ENCODE measurements at regions not wholly inside any gene's neighbourhood (a gene's known extent, or its start where the extent isn't known, plus 50 kb on each side); places are given as distances from the start of the nearest gene placed in this dataset.

- DNase-seq (ENCODE audit: low read depth), result no peak
Measured at GRCh38 chr13:30845297-30846214, 60.5 kb upstream of the MEDAG start.

GRCh38 chr13:30846311-30846710 is 59.8 kb upstream of the MEDAG start:
- DNase-seq (ENCODE audit: low read depth), result no peak

GRCh38 chr13:30846866-30847265 is 59.2 kb upstream of the MEDAG start:
- no peak for DNase-seq (ENCODE audit: low read depth)

- no peak for DNase-seq (ENCODE audit: low read depth)
Measured at GRCh38 chr13:30847650-30848307, 58.3 kb upstream of the MEDAG start.

- DNase-seq (ENCODE audit: low read depth), result no peak
Measured at GRCh38 chr13:30848332-30849027, 57.6 kb upstream of the MEDAG start.

- no peak for DNase-seq (ENCODE audit: low read depth)
Measured at GRCh38 chr13:30849611-30850010, 56.5 kb upstream of the MEDAG start.

GRCh38 chr13:30850204-30850866 is 55.7 kb upstream of the MEDAG start:
- DNase-seq (ENCODE audit: low read depth), result no peak

- no peak for DNase-seq (ENCODE audit: low read depth)
Measured at GRCh38 chr13:30850867-30851211, 55.2 kb upstream of the MEDAG start.

- DNase-seq (ENCODE audit: low read depth), result no peak
Measured at GRCh38 chr13:30851697-30852096, 54.4 kb upstream of the MEDAG start.

- no peak for DNase-seq (ENCODE audit: low read depth)
Measured at GRCh38 chr13:30855569-30855968, 50.5 kb upstream of the MEDAG start.

GRCh38 chr13:30856005-30856790 is 49.9 kb upstream of the MEDAG start:
- no peak for DNase-seq (ENCODE audit: low read depth)
